GM21786 (cell line): ENCODE measurements at regions not wholly inside any gene's neighbourhood (a gene's known extent, or its start where the extent isn't known, plus 50 kb on each side); places are given as distances from the start of the nearest gene placed in this dataset.

Source experiments
- ATAC-seq: cut with Tn5 transposase; IDR thresholded peaks from one replicate; pipeline ENCODE4 v1.9.1; 2021; ENCODE audit not compliant: unreplicated experiment

DNA sequence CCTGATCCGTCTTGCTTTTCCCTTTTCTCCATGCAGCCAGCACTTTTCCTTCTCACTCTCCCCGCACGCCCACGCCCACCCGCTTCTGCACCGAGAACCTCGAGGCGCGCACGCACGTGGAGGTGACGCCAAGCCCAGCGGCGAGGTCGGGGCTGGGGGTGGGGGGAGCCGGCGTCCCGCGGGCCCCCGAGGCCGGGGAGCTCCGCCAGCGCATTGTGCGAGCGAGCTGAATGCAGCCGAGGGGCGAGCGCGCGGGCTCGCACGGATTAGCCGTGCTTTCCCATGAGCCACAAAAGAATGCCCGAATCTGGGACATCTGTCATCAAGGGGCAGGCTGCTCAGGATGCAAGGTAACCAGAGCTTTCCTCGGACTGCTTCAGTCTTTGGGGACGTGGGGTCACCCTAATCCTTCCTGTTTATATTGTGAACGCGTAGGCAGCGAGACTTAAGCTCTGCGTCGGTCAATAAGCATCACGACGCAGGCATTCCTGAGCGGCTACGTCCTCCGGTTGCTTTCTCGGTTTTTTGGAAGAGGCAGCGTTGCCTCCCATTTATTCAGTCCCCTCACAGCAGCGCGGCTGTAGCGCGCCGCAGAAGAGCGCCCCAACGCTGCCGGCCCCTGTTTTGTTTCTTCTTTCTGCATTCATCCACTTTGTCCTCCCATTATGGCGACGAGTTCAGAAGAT lies 67.3 kb upstream of the AKT3 start:
- ATAC-seq, result no peak

DNA sequence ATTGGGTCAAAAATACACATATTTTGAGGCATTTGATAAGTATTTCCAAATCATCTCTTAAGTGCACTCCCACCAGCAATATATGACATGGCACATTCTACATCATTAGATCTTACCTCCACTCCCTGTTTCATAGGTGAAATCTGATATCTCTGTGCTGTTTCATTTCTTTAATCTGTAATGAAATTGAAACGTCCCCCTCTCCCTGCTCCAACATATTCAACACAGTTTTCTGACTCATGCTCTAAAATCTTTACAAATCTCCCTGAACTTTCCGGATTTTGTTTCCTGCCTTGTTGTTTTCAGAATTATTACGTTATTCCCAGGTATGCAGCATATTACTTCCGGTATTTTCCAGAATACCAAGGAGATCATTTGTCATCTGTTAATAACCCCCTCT lies 66.1 kb upstream of the AKT3 start:
- ATAC-seq, result no peak

DNA sequence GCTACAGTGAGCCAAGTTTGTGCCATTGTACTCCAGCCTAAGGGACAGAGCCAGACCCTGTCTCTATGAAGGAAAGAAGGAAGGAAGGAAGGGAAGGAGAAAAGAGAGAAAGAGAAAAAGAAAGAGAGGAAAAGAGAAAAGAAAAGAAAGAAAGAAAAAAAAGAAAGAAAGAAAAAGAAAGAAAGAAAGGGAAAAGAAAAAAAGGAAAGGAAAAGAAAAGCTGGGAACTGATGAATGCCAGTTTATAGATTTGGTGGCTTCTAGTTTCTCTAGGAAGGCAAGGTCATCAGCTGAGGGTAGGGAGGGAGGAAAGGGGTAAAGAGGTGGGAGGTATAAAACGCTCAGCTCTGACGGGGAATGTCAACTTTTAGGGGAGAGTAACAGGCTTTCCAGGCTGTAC lies 62.3 kb upstream of the AKT3 start:
- no peak for ATAC-seq

DNA sequence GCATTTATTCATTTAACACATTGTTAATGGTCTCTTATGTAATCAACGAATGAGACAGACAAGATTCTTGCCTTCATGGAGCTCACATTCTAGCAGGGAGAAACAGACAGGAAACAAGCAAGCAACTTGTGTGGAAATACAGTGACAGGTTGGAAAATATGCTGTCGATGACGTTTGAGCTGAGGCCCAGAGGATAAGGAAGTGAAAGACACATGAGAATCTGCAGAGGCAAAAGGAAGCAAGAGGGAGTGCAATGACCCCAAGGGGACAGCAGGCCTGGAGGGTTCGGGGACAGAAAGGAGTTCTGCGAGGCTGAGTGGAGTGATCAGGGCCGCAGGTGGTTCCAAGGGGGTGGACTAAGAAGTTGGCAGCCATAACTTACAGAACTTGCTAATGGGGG lies 60.6 kb upstream of the AKT3 start:
- ATAC-seq, result peak; percentile 60

DNA sequence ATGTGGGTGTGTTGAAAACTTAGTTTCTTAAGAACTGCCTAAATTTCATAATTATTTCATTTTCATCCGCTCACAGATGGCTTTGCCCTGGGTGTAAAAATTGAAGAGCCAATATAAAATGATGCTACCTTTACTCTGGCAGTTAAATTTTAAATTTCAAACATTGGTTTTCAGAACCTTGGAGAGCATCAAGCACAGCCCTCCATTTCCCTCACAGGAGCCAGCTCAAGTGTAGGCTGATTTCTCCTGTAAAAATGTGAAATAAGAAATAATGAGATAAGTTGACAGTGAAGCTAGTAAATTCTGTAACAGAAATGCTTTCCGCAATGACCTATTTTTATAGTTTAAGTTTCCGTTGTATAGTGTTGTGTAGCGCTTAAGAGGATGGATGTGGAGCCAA lies 53.9 kb upstream of the AKT3 start:
- ATAC-seq, result no peak

DNA sequence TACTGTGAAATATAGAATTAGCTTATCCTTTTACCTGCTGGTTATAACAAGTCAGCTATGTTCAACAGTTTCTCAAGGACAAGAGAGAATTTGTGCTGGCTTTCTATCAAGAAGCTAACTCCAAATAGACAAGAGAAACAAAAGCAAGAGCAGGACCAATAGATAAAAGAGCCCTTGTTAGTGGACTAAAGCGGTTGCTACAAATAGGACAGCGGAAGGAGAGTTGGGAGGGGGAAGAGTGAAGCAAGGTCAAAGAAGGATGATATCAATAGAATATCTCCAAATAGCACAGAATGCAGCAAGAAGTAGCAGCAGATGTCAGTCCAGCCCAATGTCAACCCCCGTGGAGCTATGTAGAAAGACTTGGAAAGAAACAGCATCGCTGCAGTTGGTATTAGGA lies 53.0 kb upstream of the AKT3 start:
- ATAC-seq, result no peak

DNA sequence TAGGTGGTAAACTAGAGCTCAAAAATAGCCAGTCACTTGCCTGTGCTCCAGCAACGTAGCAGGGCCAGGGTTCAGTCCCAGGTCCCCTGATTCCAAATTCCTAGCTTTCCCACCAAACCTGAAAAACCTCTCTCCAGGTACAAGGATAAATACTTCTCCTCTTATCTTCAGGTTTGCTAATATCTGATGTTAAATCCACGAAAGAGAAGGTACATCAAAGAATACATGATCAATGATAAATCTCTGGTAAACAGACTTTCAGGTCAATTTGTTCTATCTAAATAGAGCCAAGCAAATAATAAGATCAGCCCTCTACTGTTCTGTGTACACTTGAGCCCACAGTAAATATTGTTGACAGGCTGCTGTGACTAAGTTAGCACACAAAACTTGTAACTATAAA lies 52.1 kb upstream of the AKT3 start:
- ATAC-seq, result no peak
